UCSD-AML1 (cell line): ENCODE measurements at regions not wholly inside any gene's neighbourhood (a gene's known extent, or its start where the extent isn't known, plus 50 kb on each side); places are given as distances from the start of the nearest gene placed in this dataset.

Source experiments
- DNase-seq: peaks from one replicate; lab custom pipeline; 2025; ENCODE audit not compliant: unreplicated experiment; lab: John Stamatoyannopoulos, UW

DNA sequence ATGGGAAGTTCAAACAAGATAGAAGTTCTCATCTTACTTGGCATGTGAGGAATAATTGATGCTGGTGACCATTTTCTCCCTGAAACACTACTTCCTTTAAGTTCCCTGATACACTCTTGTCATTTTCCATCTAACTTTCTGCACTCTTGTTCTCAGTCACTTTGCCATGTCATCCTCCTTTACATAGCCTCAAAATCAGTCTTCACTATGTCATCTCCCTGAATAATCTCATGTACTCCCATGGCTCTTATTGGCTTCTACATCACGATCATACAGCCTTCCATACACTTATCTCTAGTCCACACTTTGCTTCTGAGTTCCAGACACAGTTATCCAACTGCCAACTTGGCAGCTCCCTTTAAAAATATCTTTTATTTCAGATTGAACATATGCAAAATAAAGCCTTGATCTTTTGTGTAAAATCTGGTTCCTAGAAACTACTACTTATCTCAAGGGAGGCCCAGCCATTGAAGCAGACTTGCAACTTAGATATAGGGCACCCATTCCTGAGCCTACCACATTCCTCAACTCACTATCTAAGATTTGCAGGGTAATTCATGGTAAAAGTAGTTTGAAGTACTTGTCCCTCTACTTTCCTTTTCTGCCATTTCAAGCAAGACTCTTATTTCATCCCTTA lies 1070.2 kb upstream of the NXPH2 start:
- no peak for DNase-seq

DNA sequence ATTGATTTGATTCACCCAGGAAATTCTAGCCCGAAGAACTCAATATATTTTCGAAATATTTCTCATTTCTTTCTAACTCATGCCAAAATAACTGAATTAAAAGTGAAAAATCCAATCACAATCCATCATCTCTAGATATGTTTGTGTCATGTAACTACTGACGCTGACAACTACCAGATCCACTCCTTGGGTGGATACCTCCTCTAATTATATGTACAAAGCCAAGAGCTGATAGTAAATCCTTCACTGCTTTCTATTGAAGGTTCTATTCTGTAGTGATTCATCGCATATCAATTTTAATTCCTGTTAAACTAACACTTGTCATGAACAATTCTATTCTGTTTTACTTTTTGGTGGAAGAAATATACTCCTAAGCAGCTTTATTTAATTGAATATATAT lies 1056.6 kb upstream of the NXPH2 start:
- no peak for DNase-seq

DNA sequence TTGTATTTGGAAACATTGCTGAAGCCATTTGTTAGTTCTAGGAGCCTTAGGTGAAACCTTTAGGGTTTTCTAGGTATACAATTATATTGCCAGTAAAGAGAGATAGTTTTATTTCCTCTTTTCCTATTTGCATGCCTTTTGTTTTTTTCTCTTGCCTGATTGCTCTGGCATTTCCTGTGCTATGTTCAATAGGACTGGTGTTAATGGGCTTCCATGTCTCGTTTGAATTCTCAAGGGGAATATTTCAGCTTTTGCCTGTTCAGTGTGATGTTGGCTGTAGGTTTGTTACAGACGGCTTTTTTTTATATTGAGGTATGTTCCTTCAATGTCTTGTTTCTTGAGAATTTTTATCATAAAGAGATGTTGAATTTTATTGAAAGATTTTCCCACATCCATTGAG lies 1054.9 kb upstream of the NXPH2 start:
- no peak for DNase-seq

DNA sequence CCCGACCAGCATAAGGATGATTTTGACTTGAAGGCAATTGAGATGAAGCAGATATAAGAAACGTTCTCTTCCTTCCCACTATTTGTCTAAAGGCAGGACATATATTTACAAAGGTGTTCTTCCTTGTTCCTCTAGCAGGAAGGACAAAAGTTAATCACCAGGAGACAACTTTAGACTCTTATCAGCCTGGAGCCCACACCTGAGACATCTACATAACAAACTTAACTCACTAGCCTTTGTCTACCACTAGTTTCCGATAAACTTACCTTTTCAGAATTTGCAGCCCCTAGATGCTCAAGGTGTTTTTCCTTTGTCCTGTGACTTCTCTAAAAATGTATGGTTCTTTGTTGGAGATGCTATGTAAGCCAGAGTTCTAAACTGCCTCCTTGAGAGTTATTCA lies 1047.8 kb upstream of the NXPH2 start:
- no peak for DNase-seq

DNA sequence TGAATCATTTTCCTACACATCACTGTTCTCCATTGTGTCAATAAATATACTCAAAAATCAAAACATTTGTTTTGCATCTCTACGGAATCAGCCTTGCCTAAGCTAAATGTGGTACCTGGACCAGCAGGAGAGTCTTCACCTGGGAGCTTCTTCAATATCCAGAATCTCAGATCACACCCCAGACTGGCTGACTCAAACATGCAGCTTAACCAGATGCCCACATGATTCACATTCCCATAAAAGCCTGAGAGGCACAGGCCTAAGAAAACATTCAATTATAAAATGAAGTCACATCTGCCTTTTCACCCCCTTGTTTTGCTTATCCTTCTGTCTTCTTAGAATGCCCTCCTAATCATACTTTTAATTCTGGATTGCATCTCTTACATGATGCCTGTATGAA lies 1045.5 kb upstream of the NXPH2 start:
- no peak for DNase-seq

DNA sequence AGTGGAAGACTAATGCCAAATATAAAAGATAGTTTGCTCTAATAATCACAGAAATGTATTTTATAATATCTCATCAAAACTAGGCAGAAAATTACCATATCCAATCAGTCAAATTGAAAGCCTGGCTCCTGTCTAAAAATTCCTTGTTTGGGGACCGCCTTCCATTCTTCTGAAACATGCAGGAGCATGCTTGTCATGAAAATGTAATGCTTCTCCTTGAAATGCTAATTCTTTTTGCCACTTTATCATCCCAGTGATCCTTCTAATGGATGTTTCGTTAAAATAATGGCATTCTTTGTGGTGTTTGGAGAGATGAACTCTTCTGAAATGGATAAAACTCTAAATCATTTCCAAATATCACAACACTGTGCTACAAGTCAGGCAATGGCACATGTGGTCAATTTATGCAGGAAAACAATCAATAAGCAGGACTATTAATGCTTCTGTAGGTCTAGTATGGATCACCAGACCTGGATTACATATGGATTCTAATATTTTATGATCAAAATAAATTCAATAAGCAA lies 1039.1 kb upstream of the NXPH2 start:
- no peak for DNase-seq

DNA sequence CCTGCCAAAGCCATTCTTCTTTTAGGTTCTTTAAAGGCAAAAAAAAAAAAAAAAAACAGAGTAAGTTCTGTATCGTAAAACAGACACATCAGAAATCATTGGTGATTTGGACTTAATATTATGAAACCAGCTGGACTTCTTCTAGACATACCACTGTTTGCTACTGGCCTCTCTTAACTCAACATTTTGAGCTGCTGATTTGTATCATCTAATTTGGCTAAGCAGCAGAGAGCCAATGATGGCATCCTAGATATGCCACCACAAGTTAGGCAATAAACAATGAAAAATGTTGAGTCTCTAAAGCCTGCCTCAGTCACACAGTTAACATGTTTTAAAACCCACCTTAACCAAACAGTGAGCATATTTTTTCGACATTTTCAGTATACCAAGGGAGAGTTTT lies 1034.3 kb upstream of the NXPH2 start:
- no peak for DNase-seq

DNA sequence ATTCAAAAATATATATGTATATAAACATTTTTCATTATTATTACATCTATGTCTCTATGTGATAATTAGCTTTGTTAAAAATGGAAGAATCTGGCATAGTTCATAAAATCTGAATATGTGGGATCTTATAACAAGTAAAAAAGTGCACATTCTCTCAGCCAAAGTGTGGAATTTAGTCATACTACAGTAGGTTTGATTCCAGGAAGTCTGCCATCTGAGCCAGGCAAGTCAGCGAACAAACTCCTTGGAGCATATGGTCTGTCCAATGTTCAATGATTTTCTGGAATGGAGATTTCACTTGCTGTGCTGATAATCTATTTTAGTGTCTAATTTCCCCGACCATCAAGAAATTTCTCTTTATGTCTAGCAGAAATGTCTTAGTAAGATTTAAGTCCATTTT lies 1033.2 kb upstream of the NXPH2 start:
- no peak for DNase-seq

DNA sequence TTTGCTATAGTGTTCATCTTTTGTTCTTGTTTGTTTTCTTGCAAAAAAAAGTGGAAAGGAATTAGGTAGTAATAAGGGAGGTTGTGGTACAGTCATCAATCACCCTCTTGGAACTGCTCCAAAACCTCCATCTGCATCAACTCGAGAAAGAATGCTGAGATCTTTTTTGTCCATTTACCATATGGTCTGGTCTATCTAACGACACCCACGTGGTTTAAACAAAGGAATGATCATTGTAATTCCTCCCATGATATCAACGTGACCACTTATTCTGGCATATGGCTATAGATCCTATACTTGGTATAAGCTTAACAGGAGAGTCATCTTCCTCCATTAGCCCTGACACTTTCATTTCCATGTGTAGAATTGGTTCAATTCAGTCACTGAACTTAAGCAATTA lies 1025.3 kb upstream of the NXPH2 start:
- no peak for DNase-seq

DNA sequence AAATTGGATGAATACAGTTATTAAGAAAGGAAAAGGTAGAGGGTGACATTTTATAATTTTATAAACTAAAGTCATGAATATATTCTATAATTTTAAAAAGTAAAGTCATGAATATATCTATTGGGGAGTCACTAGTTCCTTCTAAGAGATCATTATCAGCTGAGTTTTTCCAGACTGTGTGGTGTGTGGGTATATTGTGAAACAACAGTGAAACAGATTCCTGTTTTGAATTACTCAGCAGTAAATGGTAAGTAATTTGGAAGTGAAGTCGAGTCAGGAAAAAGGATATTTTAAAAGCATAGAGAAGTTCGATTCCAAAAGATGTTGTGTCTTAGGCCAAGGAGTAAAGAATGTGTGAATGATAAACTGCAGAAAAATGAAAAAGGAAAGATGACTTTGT lies 1018.2 kb upstream of the NXPH2 start:
- no peak for DNase-seq

DNA sequence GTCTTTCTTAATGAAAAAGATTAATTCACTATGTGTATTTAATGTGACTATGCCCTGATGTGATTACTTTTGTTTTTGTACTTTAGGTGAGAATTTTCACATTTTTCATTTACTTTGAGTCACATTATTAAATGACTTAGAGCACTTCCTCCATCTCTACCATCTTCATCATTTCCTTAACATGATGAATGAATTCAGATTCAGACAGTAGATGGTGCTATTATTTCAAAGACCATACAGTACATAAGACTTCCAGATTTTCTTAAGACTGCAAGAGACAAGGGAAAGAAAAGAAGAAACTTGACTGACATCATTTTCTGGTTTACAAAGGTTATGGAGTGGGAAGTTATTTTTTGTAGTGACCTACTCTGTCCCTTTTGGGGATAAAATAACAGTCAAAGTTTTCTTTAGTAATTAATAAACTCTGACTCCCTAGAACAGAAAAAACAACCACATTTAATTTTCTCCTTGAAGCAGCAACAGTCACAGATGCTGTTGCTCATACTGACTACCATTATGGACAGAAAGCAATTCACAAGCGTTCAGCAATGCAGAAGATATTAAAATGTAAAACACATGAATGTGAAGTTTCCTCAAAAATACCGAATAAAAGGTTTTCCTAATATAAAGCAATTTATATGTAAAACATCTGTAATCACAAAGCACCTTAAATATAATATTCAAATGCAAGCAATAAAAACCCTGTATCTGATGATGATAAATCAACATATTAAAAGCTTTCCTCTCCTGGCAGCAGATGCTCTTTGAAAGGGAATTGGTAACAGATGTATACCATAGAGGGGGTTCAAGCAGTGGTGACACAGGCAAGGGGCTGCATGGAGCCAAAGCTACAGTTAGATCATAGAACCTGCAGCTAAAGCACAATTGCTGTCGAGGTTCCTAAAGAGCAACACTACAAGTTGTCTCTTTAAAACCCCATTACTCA lies 1010.9 kb upstream of the NXPH2 start:
- no peak for DNase-seq

DNA sequence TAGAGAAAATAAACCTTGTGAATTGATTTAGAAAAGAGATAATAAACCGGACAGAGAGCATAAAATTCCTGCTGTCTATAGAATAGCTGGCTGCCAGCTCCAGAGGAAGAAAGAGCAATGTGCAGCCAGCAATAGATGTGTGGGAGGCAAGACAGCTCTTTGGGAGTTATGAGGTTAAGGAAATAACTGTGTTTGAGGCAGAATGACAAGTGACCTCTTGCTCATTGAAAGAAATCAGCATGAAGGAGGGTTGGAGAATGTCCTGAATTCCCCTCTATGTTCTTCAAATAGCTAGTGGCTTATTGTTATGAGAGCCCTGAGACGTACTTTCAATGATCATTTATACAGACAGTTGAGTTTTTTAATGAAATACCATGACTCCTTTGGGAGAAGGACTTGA lies 1009.9 kb upstream of the NXPH2 start:
- no peak for DNase-seq

DNA sequence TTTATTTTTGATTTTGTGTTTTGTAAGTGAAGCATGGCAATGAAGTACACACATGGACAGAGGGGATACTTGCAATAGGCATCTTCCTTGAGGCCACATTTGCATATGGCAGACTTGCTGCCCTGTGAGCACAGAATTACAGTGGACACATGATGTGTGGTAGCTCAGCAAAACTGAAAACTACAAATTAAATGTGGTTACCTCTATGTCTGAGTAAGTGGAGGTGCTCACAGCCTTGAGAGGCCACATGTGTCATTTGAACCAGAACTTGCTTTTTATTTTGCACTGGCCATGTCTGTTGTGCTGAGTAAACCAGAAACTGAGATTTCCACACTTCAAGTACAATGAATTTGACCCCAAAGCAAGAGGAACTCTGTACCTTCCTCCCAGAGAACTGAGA lies 998.5 kb upstream of the NXPH2 start:
- DNase-seq = no peak

DNA sequence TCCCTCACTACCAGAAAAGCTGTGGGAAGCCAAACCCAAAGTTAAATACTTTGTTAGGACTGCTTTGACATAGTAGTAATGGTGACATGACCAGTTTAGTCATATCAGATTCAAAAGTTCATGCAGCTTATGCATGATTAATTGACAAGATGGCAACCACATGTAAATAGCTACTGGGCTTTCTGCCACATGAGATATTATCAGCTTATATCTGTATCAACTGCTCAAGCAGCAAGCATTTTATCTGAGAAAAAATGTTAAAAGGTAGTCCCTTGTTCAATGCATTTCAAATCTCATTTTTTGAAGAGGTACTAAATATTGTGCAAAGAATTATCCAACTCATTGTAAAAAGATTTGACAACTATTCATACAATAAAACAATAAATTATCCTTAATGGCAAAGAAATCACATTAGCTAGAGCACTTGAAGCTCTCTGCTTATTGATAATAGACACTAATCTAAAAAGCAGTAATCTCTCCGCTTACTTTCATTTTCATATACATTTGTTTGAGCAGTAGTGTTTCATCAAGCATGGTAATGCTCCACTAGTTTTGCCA lies 993.6 kb upstream of the NXPH2 start:
- no peak for DNase-seq

DNA sequence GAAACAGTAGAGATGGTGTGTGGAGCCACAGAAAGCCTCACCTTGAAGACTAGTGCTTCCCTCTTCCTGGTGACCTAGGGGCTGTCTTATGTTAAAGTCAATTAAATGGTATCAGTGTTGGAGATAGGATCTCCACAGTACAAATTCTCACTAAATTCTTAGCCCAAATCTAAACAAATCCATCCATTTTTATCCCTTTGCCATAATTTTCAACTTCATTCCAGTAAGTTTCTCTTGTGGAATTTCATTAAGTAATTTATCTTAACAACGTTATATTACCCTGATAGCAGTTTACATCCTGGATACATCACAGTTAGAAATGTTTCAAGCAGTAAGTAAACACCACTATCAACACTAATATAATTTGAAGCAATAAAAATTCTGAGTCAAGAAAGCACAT lies 989.4 kb upstream of the NXPH2 start:
- no peak for DNase-seq

DNA sequence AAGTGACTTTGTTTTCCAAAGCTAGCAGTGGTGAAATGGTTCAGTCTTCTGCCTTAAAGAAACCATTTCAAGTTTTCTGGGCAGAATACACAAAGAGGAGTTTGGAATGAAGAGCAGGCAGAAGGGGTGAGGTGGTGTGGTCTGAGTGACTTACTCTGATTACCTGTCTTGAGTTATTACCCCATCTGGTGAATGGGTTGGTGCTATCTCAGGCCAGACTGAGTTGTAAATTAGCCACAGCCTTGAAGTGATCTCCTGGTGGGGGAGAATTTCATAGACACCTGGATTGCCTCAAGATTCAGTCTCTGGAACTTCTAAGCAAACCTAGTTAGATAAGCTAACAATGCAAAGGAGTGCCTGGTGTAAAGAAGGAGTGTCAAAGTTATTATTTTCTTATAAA lies 983.5 kb upstream of the NXPH2 start:
- DNase-seq = no peak

DNA sequence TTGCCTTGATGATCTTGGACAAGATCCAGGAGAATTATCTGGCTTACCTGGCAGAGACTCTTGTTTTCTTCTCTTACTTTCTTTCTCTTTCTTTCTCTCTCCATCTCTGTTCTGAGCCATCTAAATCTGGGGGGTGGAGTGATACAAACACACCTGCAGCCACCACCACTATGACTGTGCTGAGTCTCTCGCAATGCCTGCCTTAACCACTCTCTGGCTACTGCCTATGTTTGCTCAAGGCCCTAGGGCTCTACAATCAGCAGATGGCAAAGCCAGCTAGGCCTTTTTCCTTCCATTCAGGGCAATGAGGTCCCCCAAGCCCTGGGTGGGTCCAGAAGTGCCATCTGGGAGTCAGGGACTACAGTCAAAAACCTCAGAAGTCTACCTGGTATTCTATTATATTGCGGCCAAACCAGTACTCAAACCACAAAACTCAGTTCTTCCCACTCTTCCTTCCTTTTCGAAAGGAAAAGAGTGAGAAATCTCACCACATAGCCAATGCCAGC lies 978.9 kb upstream of the NXPH2 start:
- DNase-seq = no peak

DNA sequence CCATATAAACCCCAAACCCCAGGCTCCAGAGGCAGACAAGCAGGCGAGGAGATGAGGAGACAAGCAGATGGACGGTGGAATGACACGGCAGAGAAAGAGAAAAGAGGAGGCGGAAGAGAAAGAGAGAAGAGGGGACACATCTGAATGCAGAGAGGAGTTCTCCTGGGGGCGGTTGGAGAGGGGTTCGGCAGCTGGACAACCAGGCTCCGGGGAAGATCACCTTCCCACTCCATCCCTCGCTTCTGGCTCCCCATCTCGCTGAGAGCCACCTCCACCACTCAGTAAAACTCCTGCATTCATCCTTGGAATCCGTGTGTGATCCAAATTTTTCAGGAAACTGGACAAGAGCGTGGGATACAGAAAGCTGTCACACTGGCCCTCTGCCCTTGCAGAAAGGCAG lies 966.7 kb upstream of the NXPH2 start:
- no peak for DNase-seq

DNA sequence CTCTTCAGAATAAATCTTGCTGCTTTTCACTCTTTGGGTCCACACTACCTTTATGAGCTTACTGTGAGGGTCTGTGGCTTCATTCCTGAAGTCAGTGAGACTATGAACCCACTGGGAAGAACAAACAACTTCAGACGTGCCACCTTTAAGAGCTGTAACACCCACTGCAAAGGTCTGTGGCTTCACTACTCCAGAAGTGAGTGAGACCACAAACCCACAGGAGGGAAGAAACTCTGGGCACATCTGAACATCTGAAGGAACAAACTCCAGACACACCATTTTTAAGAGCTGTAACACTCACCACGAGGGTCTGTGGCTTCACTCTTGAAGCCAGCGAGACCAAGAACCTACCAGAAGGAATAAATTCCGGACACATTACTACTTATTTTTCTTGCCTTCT lies 964.1 kb upstream of the NXPH2 start:
- no peak for DNase-seq

DNA sequence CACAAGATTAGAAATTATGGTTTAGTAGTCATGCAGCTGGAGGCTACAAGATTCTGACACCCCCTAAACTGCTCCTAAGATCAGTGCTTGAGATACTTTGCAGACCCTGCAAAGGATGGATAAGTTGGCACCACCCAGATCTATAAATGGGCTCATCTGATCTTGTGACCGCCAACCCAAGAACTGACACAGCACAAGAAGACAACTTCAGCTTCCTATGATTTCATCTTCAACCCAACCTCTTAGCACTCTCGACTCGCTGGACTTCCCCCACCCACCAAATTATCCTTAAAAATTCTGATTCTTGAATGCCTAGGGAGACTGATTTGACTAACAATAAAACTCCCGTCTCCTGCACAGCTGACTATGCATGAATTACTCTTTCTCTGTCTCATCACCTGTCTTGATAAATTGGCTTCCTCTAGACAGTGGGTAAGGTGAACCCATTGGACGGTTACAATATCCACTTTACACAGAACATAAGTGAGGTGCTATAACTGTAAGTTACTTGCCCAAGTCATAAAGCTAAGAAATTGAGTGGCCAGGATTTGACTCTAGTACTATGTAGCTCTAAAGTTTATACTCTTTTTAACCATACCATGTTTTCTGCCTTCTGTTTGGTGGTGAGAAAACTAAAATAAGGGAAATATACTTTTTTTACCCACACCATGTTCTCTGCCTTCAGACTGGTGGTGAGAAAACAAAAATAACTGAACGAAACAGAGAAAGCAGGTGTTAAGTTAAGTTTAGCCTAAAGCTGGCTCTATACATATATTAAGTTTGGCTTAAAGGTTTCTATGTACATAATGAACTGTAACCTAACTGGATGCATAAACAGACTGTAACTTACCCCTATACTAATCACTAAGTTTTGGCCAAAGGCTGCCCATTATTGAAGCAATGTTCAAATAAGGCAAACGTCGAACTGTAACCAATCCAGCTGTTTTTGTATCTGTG lies 962.3 kb upstream of the NXPH2 start:
- no peak for DNase-seq

DNA sequence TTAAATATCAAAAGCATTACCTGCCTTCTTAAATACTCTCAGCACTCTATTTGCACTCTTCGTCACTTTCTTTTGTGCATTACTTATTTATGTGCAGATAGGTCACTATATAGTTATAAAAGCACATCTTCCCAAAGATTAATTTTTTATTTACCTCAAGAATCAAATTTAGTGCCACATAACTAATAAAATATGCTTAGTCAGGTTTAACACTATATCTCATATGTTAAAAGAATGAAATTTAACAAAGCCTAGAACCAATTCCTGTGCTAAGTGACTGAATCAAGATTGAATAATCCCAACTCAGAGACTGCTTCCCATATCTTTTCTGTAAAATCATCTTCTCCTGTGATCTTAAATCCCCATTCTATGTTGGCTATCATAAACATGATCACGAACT lies 957.5 kb upstream of the NXPH2 start:
- no peak for DNase-seq
